ENCODE measurements at regions not wholly inside any gene's neighbourhood (a gene's known extent, or its start where the extent isn't known, plus 50 kb on each side); places are given as distances from the start of the nearest gene placed in this dataset.

DNA sequence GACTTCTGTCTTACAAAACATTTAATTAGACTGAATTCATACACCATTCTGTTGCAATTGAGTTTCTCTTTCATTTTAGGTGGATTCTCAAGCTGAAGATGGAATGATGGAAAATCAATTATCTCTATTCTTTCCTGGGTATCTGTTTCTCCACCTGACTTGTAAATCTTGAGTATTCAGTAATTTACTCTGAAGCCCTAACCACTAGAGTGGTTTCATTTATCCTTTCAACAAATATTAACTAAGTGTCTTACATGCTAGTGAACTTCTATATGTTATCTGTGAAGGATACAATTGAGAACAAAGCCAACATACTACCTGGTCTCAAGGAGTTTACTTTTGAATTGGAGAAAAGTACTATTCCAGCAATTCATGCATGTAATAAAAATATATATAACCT lies 94.1 kb upstream of the ZNF804A start:
- no peak for DNase-seq

DNA sequence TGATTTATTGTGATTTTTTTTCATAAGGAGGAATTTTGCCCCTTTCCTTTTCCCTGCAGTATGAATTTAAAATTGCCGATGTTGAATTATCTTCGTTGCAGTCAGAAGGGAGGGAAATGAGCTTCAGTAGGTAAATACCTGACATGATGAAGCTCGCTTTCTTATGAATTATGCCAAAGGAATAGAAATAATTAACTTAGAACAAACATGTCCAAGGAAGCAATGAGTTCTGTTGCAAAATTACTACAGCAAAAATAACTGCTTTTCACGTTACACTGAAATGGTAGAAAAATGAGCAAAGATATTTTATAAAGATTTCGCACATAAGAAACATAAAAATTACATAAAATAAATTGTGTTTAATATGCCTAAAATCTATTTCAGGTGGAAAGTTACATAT lies 91.1 kb upstream of the ZNF804A start:
- DNase-seq, result no peak

DNA sequence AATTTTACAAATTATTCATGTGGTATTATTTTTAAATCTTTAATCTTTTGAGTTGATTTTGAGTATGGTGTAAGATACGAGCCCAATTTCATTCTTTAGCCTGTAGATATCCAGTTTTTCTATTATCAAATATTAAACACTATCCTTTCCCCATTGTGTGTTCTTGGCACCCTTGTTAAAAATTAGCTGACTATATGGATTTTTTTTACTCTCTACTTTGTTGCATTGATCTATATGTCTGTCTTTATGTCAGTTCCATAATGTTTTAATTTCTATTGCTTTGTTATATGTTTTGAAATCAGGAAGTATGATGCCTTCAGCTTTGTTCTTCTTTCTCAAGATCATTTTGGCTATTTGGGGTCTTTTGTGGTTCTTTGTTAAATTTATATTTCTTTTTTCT lies 80.9 kb upstream of the ZNF804A start:
- no peak for DNase-seq

DNA sequence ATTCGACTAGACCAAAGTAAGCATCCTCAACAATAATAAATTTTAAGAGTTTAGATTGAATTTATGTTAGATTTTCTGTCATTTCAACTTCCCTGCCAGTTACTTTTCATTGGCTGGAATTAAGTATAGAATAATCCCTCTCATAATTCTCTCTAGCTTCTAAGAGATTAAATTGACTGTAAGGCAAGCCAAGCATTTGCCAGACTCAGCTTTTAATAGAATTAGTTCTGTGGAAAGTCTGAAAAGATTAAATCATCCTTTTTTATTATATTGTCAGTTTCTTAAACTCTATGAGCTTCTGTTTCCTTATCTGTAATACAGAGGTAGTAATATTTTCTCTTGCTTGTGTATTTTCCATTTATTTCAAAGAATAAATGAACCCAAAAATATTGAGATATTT lies 77.9 kb upstream of the ZNF804A start:
- no peak for DNase-seq

DNA sequence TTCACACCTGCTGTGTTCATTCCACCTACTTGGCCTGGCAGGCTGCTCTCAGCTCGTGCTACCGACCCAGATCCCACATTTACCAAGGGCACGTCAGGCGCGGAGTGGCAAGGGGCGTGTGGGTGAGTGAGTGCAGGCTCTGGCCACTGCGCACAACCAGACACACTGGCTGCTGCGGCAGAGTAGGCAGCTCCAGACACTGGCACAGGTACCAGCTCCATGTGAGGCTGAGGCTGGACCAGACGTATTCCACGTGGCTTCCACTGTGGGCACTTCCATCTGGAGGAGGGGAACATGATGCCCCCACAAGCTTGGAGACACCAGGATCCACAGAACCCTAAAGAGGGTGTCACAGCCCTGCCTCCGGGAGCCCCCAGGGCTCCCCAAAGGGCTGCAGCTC lies 74.6 kb upstream of the ZNF804A start:
- DNase-seq, result no peak

DNA sequence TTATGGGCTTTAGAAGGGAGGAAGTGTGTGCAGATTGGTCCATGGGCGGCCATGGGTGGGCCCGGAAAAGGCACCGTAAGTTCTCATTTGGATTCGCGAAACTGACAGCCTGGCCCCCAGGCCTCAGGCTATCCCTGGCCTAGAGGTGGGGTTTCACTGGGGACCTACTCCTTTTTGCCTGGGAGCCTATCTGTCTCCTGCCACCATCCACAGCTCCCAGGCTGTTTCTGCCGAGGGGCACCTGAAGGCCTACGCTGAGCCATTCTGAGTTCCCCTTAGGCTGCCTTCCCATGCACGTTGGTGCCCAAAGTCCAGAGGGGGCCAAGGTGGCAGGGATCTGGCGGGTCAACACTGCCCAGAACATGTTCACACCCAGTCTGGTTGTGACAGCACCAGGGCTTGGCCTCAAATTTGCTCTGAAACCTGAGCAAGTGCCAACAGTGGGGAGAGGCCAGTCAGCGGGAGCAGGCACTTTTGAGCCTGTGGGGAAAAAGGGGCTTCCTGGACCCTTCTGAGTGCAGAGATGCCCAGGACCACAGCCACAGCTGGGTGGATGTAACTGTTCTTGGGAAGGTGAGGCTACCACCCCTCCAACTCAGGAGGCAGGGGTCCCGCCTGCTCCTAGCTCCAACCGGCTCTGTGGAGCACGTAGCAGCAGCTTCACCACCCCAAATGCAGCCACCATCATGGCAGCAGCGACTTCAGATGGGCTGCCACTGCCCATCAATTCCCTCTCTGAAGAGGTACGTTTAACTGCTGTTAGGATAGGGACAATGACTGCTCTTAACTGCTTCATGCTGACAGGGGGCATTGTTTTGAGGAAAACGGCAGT lies 73.6 kb upstream of the ZNF804A start:
- no peak for DNase-seq

DNA sequence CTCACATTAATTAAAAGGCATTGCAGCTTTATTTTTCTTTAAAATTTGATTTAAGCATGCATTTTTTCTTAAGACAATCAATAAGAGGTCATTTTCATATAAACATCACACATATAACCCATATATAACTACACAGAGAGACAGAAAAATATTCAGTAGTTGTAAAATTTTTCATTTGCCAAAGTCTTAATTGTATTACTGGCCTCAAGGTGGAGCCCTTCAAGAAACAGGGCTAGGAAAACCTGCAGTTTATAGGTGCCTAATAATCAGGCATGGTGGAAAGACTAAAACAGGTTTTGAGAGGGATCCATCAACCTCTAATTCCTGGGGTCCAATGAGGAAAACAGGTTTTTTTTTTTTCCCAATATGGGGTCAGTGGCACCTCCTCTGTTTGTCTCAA lies 71.3 kb upstream of the ZNF804A start:
- no peak for DNase-seq

DNA sequence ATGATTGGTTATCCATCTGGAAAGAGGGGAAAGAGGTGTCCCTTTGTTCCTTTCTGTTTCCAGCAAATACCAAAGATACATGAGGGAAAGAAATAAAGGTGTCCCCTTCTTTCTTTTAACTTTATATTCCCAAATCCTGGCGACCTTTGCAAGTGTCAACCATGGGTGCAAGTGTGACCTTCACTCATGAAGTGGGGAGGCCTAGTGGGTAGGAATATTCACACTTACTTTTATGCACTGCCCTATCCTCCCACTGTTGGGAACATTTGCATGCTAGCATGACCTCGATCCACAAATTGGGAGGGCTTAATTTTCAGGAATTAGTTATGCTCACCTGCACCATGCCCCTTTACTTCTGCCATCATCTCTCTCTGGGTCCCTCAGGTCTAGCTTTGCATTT lies 70.2 kb upstream of the ZNF804A start:
- no peak for DNase-seq

DNA sequence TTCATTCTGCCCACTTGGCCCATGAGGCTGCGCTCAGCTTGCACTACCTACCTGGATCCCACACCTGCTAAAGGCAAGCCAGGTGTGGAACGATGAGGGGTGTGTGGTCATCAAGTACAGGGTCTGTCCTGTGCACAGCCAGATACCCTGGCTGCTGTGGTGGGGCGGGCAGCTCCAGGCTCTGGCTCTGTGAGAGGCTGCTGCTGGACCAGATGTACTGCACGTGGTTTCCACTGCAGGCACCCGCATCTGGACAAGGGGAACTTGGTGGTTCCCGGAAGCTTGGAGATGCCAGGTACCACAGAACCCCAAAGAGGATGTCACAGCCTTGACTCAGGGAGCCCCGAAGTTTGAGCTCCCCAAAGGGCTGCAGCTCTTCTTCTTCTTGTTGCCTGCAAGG lies 68.1 kb upstream of the ZNF804A start:
- DNase-seq, result no peak

DNA sequence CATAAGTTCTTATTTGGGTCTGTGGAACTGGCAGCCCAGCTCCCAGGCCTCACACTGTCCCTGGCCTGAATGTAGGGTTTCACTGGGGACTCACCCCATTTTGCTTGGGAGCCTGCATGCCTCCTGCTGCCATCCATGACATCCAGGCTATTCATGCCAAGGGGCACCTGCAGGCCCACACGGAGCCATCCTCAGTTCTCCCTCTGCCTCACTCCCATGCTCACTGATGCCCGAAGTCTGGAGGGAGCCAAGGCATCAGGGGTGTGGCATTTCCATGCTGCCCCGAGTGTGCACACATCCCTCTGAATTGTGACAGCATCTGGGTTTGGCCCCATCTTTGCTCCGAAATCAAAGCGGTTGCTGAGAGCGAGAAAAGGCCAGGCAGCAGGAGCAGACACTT lies 67.4 kb upstream of the ZNF804A start:
- DNase-seq, result no peak

DNA sequence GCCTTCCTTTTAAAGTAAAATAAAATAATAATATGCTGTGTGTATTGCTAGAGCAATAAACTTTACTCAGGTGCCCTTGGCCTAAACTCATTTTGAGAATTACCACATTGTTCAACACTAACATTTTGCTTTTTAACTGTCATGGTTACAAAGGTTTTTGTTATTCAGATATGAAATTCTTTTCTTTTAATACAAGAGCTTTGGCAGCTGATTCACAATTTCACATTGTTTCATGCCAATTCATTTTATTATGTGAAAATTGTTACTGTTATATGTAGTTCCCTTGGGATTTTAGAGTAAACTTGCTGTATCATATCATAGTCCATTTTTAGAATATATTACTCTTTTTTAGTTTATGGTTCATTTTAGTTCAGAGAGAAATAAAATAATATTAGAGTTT lies 65.8 kb upstream of the ZNF804A start:
- DNase-seq, result no peak

DNA sequence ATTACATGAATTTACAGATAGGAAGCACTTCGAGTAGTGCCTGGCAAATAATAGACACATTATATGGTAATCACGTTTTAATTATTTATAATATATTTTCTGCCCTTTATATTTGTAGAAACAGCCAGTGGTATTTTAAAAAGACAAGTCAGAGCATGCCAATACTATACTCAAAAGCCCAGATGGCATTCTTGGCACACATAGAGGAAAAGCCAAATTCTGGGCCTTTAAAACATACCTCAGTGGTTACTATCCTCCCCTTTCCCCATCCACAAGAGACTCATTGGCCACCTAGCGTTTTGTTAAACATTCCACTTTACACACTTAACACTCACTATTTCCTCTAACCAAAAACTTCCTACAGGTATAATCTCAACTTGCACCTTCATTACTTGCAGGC lies 63.3 kb upstream of the ZNF804A start:
- DNase-seq, result no peak

DNA sequence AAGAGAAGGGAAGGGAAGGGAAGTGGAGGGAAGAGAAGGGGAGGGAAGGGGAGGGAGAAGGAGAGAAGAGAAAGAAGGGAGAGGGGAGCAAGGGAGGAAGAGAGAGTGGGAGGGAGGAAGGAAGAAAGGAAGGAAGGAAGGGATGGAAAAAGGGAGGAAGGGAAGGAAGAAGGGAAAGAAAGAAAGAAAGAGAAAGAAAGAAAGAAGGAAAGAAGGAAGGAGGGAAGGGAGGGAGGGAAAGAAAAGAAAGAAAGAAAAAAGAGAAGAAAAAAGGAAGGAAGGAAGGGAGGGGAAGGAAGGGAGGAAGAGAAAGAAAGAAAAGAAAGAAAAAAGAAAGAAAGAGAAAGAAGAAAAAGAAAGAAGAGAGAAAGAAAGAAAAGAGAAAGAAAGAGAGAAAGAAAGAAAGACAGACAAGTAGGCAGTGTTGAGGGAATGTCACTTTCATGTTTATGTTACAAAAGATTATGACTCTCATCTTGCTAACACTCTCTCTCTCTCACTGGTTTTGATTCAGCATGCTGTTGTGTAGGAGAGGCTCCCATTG lies 58.0 kb upstream of the ZNF804A start:
- no peak for DNase-seq

DNA sequence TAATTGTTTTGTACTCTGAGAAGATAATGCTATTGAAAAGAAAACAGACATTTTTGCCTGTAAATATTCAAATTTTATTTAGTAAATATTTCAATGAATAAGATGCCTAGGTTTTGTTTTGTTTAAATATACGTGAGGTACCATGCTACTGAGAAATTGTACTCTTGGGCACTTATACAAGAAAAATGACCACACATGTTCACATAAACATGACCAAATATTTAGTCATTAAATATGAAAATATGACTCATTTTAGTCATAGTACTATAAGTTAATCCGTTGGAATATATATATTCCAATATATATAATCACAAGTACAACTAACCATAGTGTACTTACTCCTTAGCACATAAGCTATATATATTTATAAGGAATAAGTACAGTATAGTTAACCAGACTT lies 56.7 kb upstream of the ZNF804A start:
- DNase-seq, result no peak

DNA sequence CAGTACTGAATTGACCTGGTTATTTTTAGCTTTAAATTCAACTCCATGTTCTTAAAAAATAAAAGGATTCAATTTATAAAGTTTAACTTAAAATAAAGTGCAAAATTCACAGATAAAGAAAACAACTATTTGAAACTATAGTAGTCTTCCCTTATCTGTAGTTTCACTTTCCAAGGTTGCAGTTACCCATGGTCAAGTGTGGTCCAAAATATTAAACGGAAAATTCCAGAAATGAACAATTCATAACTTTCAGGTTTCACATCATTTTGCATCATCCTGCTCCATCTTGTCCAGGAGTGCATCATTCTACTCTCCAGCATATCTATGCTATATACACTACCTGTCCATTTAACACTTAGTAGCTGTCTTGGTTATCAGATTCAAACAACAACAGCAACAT lies 54.5 kb upstream of the ZNF804A start:
- no peak for DNase-seq

Data from activated CD4-positive, alpha-beta T cell treated with anti-CD3 and anti-CD28 coated beads, Interleukin-2, Interleukin-6, amounts not matched to agents 100 ng/mL and 50 ng/mL, durations not matched to agents 16 hours and 8 hours (primary cell).